Type B pancreatic cell (in vitro differentiated cells): ENCODE measurements at regions not wholly inside any gene's neighbourhood (a gene's known extent, or its start where the extent isn't known, plus 50 kb on each side); places are given as distances from the start of the nearest gene placed in this dataset.

Experiments
- DNase-seq: peaks from one replicate; pipeline ENCODE4 v3.0.0; 2021; ENCODE audit warnings: mixed read lengths; ENCODE audit not compliant: unreplicated experiment; ENCODE audit errors: extremely low spot score
- H3K27ac Mint-ChIP-seq: 2 replicates; pipeline ENCODE4 v1.8.0; 2021; ENCODE audit warnings: mild to moderate bottlenecking, mixed read lengths
- H3K27me3 Mint-ChIP-seq: 2 replicates; pipeline ENCODE4 v1.8.0; 2021; ENCODE audit warnings: mixed read lengths
- H3K36me3 Mint-ChIP-seq: 2 replicates; pipeline ENCODE4 v1.8.0; 2021; ENCODE audit warnings: mixed read lengths
- H3K4me1 Mint-ChIP-seq: one replicate; pipeline ENCODE4 v1.8.0; 2021; ENCODE audit warnings: mixed read lengths; ENCODE audit not compliant: unreplicated experiment
- H3K4me3 Mint-ChIP-seq: 2 replicates; pipeline ENCODE4 v1.8.0; 2021; ENCODE audit warnings: mild to moderate bottlenecking, mixed read lengths
- H3K9me3 Mint-ChIP-seq: 2 replicates; pipeline ENCODE4 v1.8.0; 2021; ENCODE audit warnings: mixed read lengths
- TF ChIP-seq, protein P1 (sequence below): fragments of 200-600 bp; sonication (generic); conservative IDR thresholded peaks from 2 replicates; pipeline ENCODE4 v1.5.0; 2021; ENCODE audit warnings: antibody characterized with exemption, mild to moderate bottlenecking

DNA sequence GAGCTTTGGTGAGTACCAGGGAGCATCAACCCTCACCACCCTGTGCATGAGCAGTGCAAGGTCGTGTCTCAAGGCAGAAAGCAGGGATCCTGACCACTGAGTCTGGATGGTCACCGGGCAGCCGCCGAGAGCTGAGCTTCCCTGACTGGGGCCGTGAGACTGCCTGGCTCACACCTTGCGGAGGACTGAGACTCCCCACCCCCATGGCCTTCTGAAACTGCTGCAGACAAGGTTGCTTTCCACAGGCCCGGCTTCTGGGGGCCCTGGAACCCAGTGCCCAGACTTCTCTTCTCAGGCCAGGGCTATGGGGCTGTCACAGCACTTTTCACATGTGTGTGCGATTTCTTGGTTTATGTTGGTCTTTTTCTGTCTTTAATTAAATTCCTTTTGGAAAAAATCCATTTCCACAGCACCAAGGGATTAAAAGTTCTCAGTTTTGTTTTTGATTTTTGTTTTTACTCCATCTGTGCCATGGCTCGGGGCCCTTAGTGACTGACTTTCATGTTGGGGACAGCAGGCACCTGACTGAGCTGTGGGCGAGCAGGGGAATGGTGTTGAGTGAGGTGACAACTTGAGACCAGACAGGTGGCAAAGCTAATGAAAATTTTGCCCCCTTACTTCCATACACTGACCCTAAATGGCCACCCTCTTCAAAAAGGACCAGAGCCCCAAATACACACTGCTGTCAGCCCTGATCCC is 297.9 kb downstream of the CYP26B1 start:
- H3K4me1 Mint-ChIP-seq, result peaks cover 15% of the 10 kb centered on the region
- H3K27me3 Mint-ChIP-seq, result peaks cover 10% of the 10 kb centered on the region
- H3K9me3 Mint-ChIP-seq, result no peaks in the 10 kb centered on the region
- TF ChIP-seq, protein P1, sequence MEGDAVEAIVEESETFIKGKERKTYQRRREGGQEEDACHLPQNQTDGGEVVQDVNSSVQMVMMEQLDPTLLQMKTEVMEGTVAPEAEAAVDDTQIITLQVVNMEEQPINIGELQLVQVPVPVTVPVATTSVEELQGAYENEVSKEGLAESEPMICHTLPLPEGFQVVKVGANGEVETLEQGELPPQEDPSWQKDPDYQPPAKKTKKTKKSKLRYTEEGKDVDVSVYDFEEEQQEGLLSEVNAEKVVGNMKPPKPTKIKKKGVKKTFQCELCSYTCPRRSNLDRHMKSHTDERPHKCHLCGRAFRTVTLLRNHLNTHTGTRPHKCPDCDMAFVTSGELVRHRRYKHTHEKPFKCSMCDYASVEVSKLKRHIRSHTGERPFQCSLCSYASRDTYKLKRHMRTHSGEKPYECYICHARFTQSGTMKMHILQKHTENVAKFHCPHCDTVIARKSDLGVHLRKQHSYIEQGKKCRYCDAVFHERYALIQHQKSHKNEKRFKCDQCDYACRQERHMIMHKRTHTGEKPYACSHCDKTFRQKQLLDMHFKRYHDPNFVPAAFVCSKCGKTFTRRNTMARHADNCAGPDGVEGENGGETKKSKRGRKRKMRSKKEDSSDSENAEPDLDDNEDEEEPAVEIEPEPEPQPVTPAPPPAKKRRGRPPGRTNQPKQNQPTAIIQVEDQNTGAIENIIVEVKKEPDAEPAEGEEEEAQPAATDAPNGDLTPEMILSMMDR, result no peak
- DNase-seq, result no peak
- no peak overlapping the region for H3K4me3 Mint-ChIP-seq
- no peak overlapping the region for H3K27ac Mint-ChIP-seq
- H3K36me3 Mint-ChIP-seq, result no peaks in the 10 kb centered on the region

DNA sequence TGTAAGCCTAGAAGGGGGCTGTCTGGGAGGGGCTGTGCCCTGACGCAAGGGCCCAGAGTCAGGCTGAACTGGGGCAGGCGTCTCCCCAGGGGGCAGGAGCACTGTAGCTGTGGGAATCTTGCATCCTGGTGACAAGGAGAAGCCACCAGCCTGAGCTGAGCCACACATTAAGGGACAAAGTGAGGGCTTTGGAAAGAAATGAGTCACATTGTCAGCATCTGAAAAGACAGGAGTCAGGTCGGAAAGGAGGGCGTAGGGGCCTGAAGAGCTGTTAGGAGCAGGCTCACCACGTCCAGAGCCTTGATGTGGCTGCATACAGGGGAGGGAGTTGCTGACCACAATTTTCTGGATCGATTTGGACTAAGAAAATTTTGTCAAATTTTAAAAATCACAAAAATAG is 298.6 kb downstream of the CYP26B1 start:
- H3K4me1 Mint-ChIP-seq, result peaks cover 15% of the 10 kb centered on the region
- no peak for DNase-seq
- H3K36me3 Mint-ChIP-seq, result no peaks in the 10 kb centered on the region
- peaks cover 7% of the 10 kb centered on the region for H3K27me3 Mint-ChIP-seq
- no peak overlapping the region for H3K4me3 Mint-ChIP-seq
- no peaks in the 10 kb centered on the region for H3K9me3 Mint-ChIP-seq
- no peak overlapping the region for H3K27ac Mint-ChIP-seq
- TF ChIP-seq, protein P1, result no peak

DNA sequence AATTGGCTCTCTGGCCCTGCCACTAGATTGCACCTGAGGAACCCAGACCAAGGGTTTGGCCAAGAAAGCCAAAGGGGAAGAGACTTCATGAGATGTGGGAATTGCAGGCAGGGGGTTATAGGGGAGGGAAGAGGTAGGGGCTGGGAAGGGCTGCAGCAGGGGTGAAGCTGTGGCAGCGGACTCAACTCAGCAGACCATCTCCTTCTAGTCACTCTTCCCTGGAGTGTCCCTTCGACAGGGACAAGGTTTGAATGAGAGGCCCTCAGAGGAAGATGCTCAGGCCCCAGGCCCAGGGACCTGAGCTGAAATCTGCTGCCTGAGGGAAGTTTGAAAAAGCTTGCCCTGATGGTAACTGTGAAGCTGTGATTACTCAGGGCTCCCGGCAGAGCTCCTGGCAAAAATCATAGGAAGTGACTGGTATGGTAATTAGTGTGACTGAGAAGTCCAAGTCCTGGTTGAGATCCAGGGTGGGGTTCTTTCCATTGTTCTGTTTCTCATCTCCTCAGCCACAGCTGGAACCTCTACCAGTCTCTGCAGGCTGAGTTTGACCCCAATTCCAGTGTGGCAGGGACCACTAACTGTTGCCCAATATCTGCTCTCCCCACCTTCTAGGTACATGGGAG is 300.9 kb downstream of the CYP26B1 start:
- H3K4me1 Mint-ChIP-seq, result peaks cover 14% of the 10 kb centered on the region
- no peak overlapping the region for H3K27ac Mint-ChIP-seq
- H3K9me3 Mint-ChIP-seq, result peaks cover 3% of the 10 kb centered on the region
- H3K4me3 Mint-ChIP-seq, result no peak overlapping the region
- DNase-seq, result no peak
- TF ChIP-seq, protein P1, result no peak
- peaks cover 5% of the 10 kb centered on the region for H3K27me3 Mint-ChIP-seq
- H3K36me3 Mint-ChIP-seq, result no peaks in the 10 kb centered on the region

DNA sequence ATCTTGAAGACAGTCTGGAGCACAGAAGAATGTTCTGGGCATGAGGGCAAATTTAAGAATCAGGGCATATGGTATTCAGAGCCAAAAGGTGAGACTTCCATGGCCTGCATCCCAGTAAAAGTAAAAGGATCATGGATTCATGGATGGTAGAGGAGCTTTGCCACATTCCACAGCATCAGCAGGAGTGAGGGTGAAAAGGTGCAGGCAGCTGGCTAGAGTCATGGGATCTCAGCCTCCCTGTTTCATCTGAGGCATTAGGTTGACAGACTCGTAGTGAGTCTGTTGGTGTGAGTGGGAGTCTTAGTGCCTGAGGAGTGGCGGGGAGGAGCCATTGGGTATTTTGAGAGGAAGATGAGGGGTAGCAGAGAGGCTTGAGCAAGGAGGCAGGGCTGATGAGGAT is 301.6 kb downstream of the CYP26B1 start:
- TF ChIP-seq, protein P1, result no peak
- Mint-ChIP-seq H3K4me1 (peaks cover 7% of the 10 kb centered on the region), H3K9me3 (peaks cover 8% of the 10 kb centered on the region), H3K4me3 (no peak overlapping the region), H3K27me3 (peaks cover 10% of the 10 kb centered on the region), H3K36me3 (no peaks in the 10 kb centered on the region), H3K27ac (no peak overlapping the region)
- DNase-seq, result no peak

DNA sequence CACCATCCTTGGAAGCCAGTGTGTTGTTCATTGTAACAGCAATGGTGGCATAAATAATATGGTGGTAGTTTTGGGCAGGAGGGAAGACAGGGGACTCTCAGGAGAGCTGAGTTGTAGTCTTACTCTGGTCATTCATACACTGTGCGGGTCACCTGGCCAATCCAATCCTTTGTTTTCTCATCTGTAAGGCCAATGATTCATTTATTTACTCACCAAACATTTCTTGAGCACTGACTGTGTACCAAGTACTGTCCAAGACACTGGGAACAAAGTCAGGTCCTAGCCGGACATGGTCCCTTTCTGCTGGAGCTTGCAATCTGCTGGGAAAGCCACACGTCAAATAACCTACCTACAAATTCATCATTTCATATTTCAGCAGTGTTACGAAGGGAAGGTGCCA is 302.7 kb downstream of the CYP26B1 start:
- no peak for DNase-seq
- Mint-ChIP-seq H3K4me1 (peaks cover under 1% of the 10 kb centered on the region), H3K27me3 (peaks cover 10% of the 10 kb centered on the region), H3K36me3 (no peaks in the 10 kb centered on the region), H3K4me3 (no peak overlapping the region), H3K9me3 (peaks cover 8% of the 10 kb centered on the region), H3K27ac (no peak overlapping the region)
- TF ChIP-seq, protein P1, result no peak
